Endothelial cell of umbilical vein (primary cell): ENCODE measurements at regions not wholly inside any gene's neighbourhood (a gene's known extent, or its start where the extent isn't known, plus 50 kb on each side); places are given as distances from the start of the nearest gene placed in this dataset.

Experiments
- BruUV-seq: library from RNA; stranded (reverse); fragments of 400-500 nt; replicated peaks from 2 replicates; lab custom pipeline; 2021; lab: Mats Ljungman, UMichigan
- CTCF ChIA-PET: fragments of 300-600, 350-600 bp; sonication (Branson Sonifier 250); formaldehyde crosslinking; loops from one replicate; lab custom pipeline; 2021; ENCODE audit warnings: antibody characterized with exemption, inconsistent platforms; lab: Charles Lee
- POLR2A ChIA-PET: fragments of 300-600, 350-600 bp; sonication (Branson Sonifier 250); formaldehyde crosslinking; loops from one replicate; lab custom pipeline; 2021; ENCODE audit warnings: antibody characterized with exemption, inconsistent platforms; lab: Charles Lee
- DNase-seq: peaks from one replicate; pipeline ENCODE4 v3.0.0-alpha.2; 2011; ENCODE audit warnings: low read depth, low spot score
- FAIRE-seq: peaks from 2 replicates; lab custom pipeline; 2011; peaks lifted over from hg19 to GRCh38; lab: Jason Lieb, UNC
- H2AFZ ChIP-seq: 2 replicates; pipeline ENCODE4 v1.6.0; 2012; ENCODE audit warnings: low read depth, low read length, control low read depth, inconsistent platforms
- H3K27ac ChIP-seq: 2 replicates; pipeline ENCODE4 v1.5.1; 2011; ENCODE audit warnings: low read depth, mild to moderate bottlenecking, control low read depth, low read length, moderate library complexity; ENCODE audit not compliant: insufficient read depth
- H3K27me3 ChIP-seq, 2 experiments: 2 replicates each; pipeline versions ENCODE4 v1.6.0 to v1.6.1; 2011; ENCODE audit warnings: low read length in 2 of 2, mixed read lengths in 1 of 2; ENCODE audit not compliant: control insufficient read depth in 2 of 2, insufficient read depth in 2 of 2
- H3K36me3 ChIP-seq, 2 experiments: 2 replicates in 1 of 2; 3 replicates in 1 of 2; pipeline ENCODE4 v1.5.1; 2011; ENCODE audit warnings: low read length in 2 of 2, mild to moderate bottlenecking in 1 of 2, moderate library complexity in 1 of 2; ENCODE audit not compliant: control insufficient read depth in 2 of 2, insufficient read depth in 2 of 2; ENCODE audit errors: extremely low read depth in 1 of 2
- H3K4me1 ChIP-seq: 3 replicates; pipeline ENCODE4 v1.5.1; 2011; ENCODE audit warnings: mild to moderate bottlenecking, low read length; ENCODE audit not compliant: control insufficient read depth, insufficient read depth; ENCODE audit errors: extremely low read depth
- H3K4me2 ChIP-seq: 2 replicates; pipeline ENCODE4 v1.6.1; 2011; ENCODE audit warnings: low read length, control low read depth, mixed read lengths; ENCODE audit not compliant: insufficient read depth
- H3K4me3 ChIP-seq, 3 experiments: fragments of 200-600 bp in 1 of 3; sonication (generic), shearing (Covaris generic) in 1 of 3; replicated peaks in 1 of 3; 2 replicates each; pipeline ENCODE4 v1.5.1; 2011 to 2016; ENCODE audit warnings: control low read depth in 3 of 3, low read length in 3 of 3, mild to moderate bottlenecking in 2 of 3, inconsistent platforms in 1 of 3, low read depth in 1 of 3, moderate library complexity in 1 of 3; ENCODE audit not compliant: insufficient read depth in 1 of 3
- H3K79me2 ChIP-seq: 2 replicates; pipeline ENCODE4 v1.6.0; 2012; ENCODE audit warnings: low read length, inconsistent platforms; ENCODE audit not compliant: control insufficient read depth, insufficient read depth
- H3K9ac ChIP-seq: replicated peaks from 2 replicates; pipeline ENCODE3; 2011; ENCODE audit warnings: low read length, control low read depth; ENCODE audit not compliant: insufficient read depth; ENCODE audit errors: extremely low read depth
- H3K9me1 ChIP-seq: replicated peaks from 3 replicates; pipeline ENCODE4 v1.6.0; 2011; ENCODE audit warnings: mild to moderate bottlenecking, low read length; ENCODE audit not compliant: control insufficient read depth, insufficient read depth; ENCODE audit errors: extremely low read depth
- H3K9me3 ChIP-seq: replicated peaks from 2 replicates; pipeline ENCODE4 v1.5.1; 2012; ENCODE audit warnings: low read length, inconsistent platforms; ENCODE audit not compliant: control insufficient read depth, insufficient read depth
- H4K20me1 ChIP-seq: replicated peaks from 2 replicates; pipeline ENCODE3; 2011; ENCODE audit warnings: mild to moderate bottlenecking, low read length; ENCODE audit not compliant: control insufficient read depth, insufficient read depth; ENCODE audit errors: extremely low read depth
- CTCF ChIP-seq, 2 donors: IDR thresholded peaks; 1 replicate in 1 of 2; 2 replicates in 1 of 2; pipeline ENCODE4 v1.5.1; 2011; ENCODE audit warnings: low read length in 2 of 2, mild to moderate bottlenecking in 2 of 2, moderate library complexity in 2 of 2, control low read depth in 1 of 2, inconsistent platforms in 1 of 2, low read depth in 1 of 2; ENCODE audit not compliant: insufficient read depth in 1 of 2; ENCODE audit errors: extremely low read depth in 1 of 2
- EZH2 ChIP-seq: IDR thresholded peaks from 2 replicates; pipeline ENCODE4 v1.6.1; 2012; ENCODE audit warnings: borderline replicate concordance, low read depth, mild to moderate bottlenecking, moderate library complexity, low read length, inconsistent platforms; ENCODE audit not compliant: severe bottlenecking
- FOS ChIP-seq: IDR thresholded peaks from 2 replicates; pipeline ENCODE4 v1.6.1; 2011; ENCODE audit warnings: mild to moderate bottlenecking, low read length, moderate library complexity, borderline replicate concordance; ENCODE audit not compliant: insufficient read depth
- GATA2 ChIP-seq: IDR thresholded peaks from 2 replicates; pipeline ENCODE4 v1.7.0; 2011; ENCODE audit warnings: low read depth, mild to moderate bottlenecking, moderate library complexity, mixed read lengths, low read length; ENCODE audit not compliant: insufficient read length, insufficient read depth
- JUN ChIP-seq: IDR thresholded peaks from 2 replicates; pipeline ENCODE4 v1.6.1; 2011; ENCODE audit warnings: borderline replicate concordance, low read depth; ENCODE audit not compliant: insufficient read length, insufficient read depth
- MYC ChIP-seq: IDR thresholded peaks from one replicate; pipeline ENCODE4 v1.6.1; 2011; ENCODE audit warnings: mild to moderate bottlenecking, low read depth, low read length
- POLR2A ChIP-seq: IDR thresholded peaks from 2 replicates; pipeline ENCODE4 v1.6.1; 2012; ENCODE audit warnings: low read depth, mild to moderate bottlenecking, control low read depth, low read length
- POLR2AphosphoS5 ChIP-seq: IDR thresholded peaks from 2 replicates; pipeline ENCODE4 v1.6.1; 2012; ENCODE audit warnings: low read depth, mild to moderate bottlenecking, control low read depth, low read length, moderate library complexity; ENCODE audit not compliant: insufficient read depth
- dilution Hi-C: fragments of 300-500 bp; cut with MboI; formaldehyde crosslinking; loops from one replicate; pipeline ENCODE4 v1.15.0; 2019; ENCODE audit warnings: low sequenced_read_pairs; ENCODE audit not compliant: extremely low pct_ligation_motif_present
- intact Hi-C: fragments of 100-400 bp; cut with micrococcal nuclease; formaldehyde crosslinking; loops from one replicate; pipeline ENCODE4 v1.10.0; 2022
- TF ChIP-seq, protein P1 (sequence below): IDR thresholded peaks from 2 replicates; pipeline ENCODE4 v1.6.1; 2011; ENCODE audit not compliant: insufficient read depth, insufficient read length

GRCh38 chr18:31227497-31228229, 65.0 kb upstream of the DSC1 start:
- H3K4me2 ChIP-seq: no peak overlapping the region
- no peak overlapping the region for H2AFZ ChIP-seq
- no peaks in the 10 kb centered on the region for H3K9me3 ChIP-seq
- no peak for TF ChIP-seq FOS
- no peak for TF ChIP-seq GATA2
- TF ChIP-seq POLR2A: no peak
- TF ChIP-seq EZH2: no peak
- no peak for TF ChIP-seq POLR2AphosphoS5
- TF ChIP-seq MYC: no peak
- TF ChIP-seq JUN: no peak
- intact Hi-C loops: no loop called here
- FAIRE-seq (no peak), DNase-seq (no peak)
- no peaks in the 10 kb centered on the region for H3K27me3 ChIP-seq
- no peak overlapping the region for H3K4me3 ChIP-seq
- dilution Hi-C loops: no loop called here
- CTCF ChIA-PET: no interaction called here
- no peak overlapping the region for H3K9ac ChIP-seq
- BruUV-seq: no TSS peak
- no peaks in the 10 kb centered on the region for H3K36me3 ChIP-seq
- POLR2A ChIA-PET: no interaction called here
- H4K20me1 ChIP-seq: no peaks in the 10 kb centered on the region
- H3K9me1 ChIP-seq: no peaks in the 10 kb centered on the region
- H3K4me1 ChIP-seq: no peaks in the 10 kb centered on the region
- no peaks in the 10 kb centered on the region for H3K79me2 ChIP-seq
- H3K27ac ChIP-seq: no peak overlapping the region

DNA sequence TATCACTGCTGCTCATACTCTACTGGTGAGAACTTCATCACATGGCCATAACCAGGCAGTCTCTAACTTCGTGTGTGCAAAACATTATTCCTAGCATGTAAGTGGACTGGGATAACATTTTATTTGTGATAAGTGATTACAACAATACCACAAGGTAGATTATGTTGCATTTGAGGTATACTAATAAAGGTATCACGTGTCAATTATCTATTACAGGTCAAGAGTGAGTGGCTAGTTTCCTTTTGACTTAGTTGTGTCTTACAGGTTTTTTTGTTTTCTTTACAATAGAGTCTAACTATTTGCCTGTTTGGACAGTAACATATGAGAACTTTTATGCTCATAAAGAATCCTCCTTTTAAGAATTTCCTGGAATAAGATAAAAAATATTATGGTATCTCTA, 67.2 kb upstream of the DSC1 start:
- dilution Hi-C loops: no loop called here
- no peak for DNase-seq
- H2AFZ ChIP-seq: no peak overlapping the region
- no peak overlapping the region for H3K4me3 ChIP-seq
- BruUV-seq: no TSS peak
- no peak for FAIRE-seq
- ChIA-PET CTCF (no interaction called here), POLR2A (no interaction called here)
- TF ChIP-seq, protein P1, sequence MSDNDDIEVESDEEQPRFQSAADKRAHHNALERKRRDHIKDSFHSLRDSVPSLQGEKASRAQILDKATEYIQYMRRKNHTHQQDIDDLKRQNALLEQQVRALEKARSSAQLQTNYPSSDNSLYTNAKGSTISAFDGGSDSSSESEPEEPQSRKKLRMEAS: no peak
- no peak for TF ChIP-seq POLR2A
- TF ChIP-seq POLR2AphosphoS5: no peak
- TF ChIP-seq FOS: no peak
- no peak for TF ChIP-seq GATA2
- no peak for TF ChIP-seq MYC
- TF ChIP-seq JUN: no peak
- TF ChIP-seq CTCF (IDR thresholded peaks at IDR 0.05; ENCODE audit: extremely low read depth in 1 of 2, insufficient read depth in 1 of 2, low read depth in 1 of 2, low read length in 2 of 2): no peak
- H3K27ac ChIP-seq: no peak overlapping the region
- no peaks in the 10 kb centered on the region for H3K9me1 ChIP-seq
- no peaks in the 10 kb centered on the region for H3K36me3 ChIP-seq
- no peaks in the 10 kb centered on the region for H3K79me2 ChIP-seq
- H3K4me1 ChIP-seq: no peaks in the 10 kb centered on the region
- H3K4me2 ChIP-seq: no peak overlapping the region
- no peak overlapping the region for H3K9ac ChIP-seq
- H4K20me1 ChIP-seq: no peaks in the 10 kb centered on the region
- H3K9me3 ChIP-seq: no peaks in the 10 kb centered on the region
- H3K27me3 ChIP-seq: no peaks in the 10 kb centered on the region
- intact Hi-C loops: no loop called here
